ENCODE measurements at regions not wholly inside any gene's neighbourhood (a gene's known extent, or its start where the extent isn't known, plus 50 kb on each side); places are given as distances from the start of the nearest gene placed in this dataset.

- DNase-seq = no peak
Measured at GRCh38 chr4:11342401-11342800, 86.3 kb downstream of the HS3ST1 start.

GRCh38 chr4:11341337-11342043 is 87.2 kb downstream of the HS3ST1 start:
- DNase-seq = no peak

GRCh38 chr4:11338956-11339782 is 89.5 kb downstream of the HS3ST1 start:
- DNase-seq = no peak

- no peak for DNase-seq
Measured at GRCh38 chr4:11337287-11337686, 91.4 kb downstream of the HS3ST1 start.

GRCh38 chr4:11336435-11336834 is 92.3 kb downstream of the HS3ST1 start:
- DNase-seq = no peak

- no peak for DNase-seq
Measured at GRCh38 chr4:11334887-11335286, 93.8 kb downstream of the HS3ST1 start.

GRCh38 chr4:11328401-11328800 is 100.3 kb downstream of the HS3ST1 start:
- DNase-seq = no peak

GRCh38 chr4:11326021-11326420 is 102.7 kb downstream of the HS3ST1 start:
- no peak for DNase-seq

GRCh38 chr4:11323771-11324170 is 104.9 kb downstream of the HS3ST1 start:
- no peak for DNase-seq

GRCh38 chr4:11313157-11313943 is 115.3 kb downstream of the HS3ST1 start:
- DNase-seq = no peak

GRCh38 chr4:11312389-11312788 is 116.3 kb downstream of the HS3ST1 start:
- DNase-seq = no peak

- no peak for DNase-seq
Measured at GRCh38 chr4:11301075-11301660, 127.5 kb downstream of the HS3ST1 start.

GRCh38 chr4:11299836-11300235 is 128.9 kb downstream of the HS3ST1 start:
- no peak for DNase-seq

- no peak for DNase-seq
Measured at GRCh38 chr4:11299016-11299415, 129.7 kb downstream of the HS3ST1 start.

- DNase-seq = no peak
Measured at GRCh38 chr4:11298451-11298850, 130.2 kb downstream of the HS3ST1 start.

- DNase-seq = no peak
Measured at GRCh38 chr4:11297627-11298026, 131.1 kb downstream of the HS3ST1 start.

GRCh38 chr4:11297201-11297600 is 131.5 kb downstream of the HS3ST1 start:
- no peak for DNase-seq

- DNase-seq = no peak
Measured at GRCh38 chr4:11293866-11294265, 134.8 kb downstream of the HS3ST1 start.

GRCh38 chr4:11287055-11287454 is 141.6 kb downstream of the HS3ST1 start:
- no peak for DNase-seq

- no peak for DNase-seq
Measured at GRCh38 chr4:11286533-11286932, 142.2 kb downstream of the HS3ST1 start.

- no peak for DNase-seq
Measured at GRCh38 chr4:11281720-11282119, 147.0 kb downstream of the HS3ST1 start.

- DNase-seq = no peak
Measured at GRCh38 chr4:11271263-11271662, 157.4 kb downstream of the HS3ST1 start.

GRCh38 chr4:11268149-11268548 is 160.5 kb downstream of the HS3ST1 start:
- DNase-seq = no peak
